ENCODE measurements at regions not wholly inside any gene's neighbourhood (a gene's known extent, or its start where the extent isn't known, plus 50 kb on each side); places are given as distances from the start of the nearest gene placed in this dataset.

GRCh38 chr1:112312315-112312714, 83.7 kb upstream of the CTTNBP2NL start:
- no CpG with 5 or more reads among the region's 5 CpGs for WGBS, 2 experiments (ENCODE audit: extremely low coverage in 2 of 2, insufficient read length in 1 of 2)
- Histone ChIP-seq H3K9me3 (ENCODE audit: control insufficient read depth, insufficient read depth, low read length) (no peaks in the 10 kb centered on the region), H2BK15ac (ENCODE audit: low read depth, low read length) (no peak overlapping the region), H3K14ac (replicated peaks; ENCODE audit: low read depth, low read length) (no peak overlapping the region), H2AK5ac (ENCODE audit: low read depth, low read length) (no peak overlapping the region), H2AK9ac (replicated peaks; ENCODE audit: low read depth, low read length, poor library complexity) (no peak overlapping the region), H3K36me3 (ENCODE audit: control insufficient read depth, insufficient read depth, low read length) (no peaks in the 10 kb centered on the region), H3K79me1 (ENCODE audit: low read depth in 1 of 2, low read length in 2 of 2) (no peaks in the 10 kb centered on the region), H3K9ac (ENCODE audit: low read depth, low read length) (no peak overlapping the region), H2BK20ac (ENCODE audit: low read depth, low read length) (no peak overlapping the region), H3K4me2 (ENCODE audit: low read depth, low read length) (no peak overlapping the region), H3K4ac (ENCODE audit: low read depth, low read length) (no peak overlapping the region), H4K20me1 (ENCODE audit: insufficient read depth, low read length) (no peaks in the 10 kb centered on the region; the same call in 1 of the 2 replicates), H3K23ac (ENCODE audit: low read depth, low read length) (no peak overlapping the region), H2BK5ac (ENCODE audit: low read depth, low read length, poor library complexity, severe bottlenecking) (no peak overlapping the region), H3K27me3 (ENCODE audit: control insufficient read depth, insufficient read depth, low read length) (peaks cover 32% of the 10 kb centered on the region), H3K18ac (ENCODE audit: low read depth, low read length) (no peak overlapping the region), H3K4me3 (ENCODE audit: insufficient read depth, low read depth, low read length) (no peak overlapping the region), H3K9me1 (ENCODE audit: insufficient read depth, low read length) (no peaks in the 10 kb centered on the region), H2AFZ (replicated peaks; ENCODE audit: low read length, poor library complexity) (no peak overlapping the region), H3K27ac (ENCODE audit: insufficient read depth, low read length) (no peak overlapping the region), H4K8ac (ENCODE audit: low read depth in 2 of 2, low read length in 2 of 2) (no peak overlapping the region), H4K91ac (ENCODE audit: insufficient read depth, low read depth, low read length) (no peak overlapping the region), H4K5ac (ENCODE audit: low read depth, low read length) (no peak overlapping the region), H3K4me1 (ENCODE audit: control insufficient read depth, insufficient read depth, low read length) (no peaks in the 10 kb centered on the region), H2BK120ac (ENCODE audit: low read depth, low read length) (no peak overlapping the region), H3K56ac (ENCODE audit: extremely low read depth, insufficient read depth, low read length) (no peak overlapping the region)
- no TSS peak for BruUV-seq (replicated peaks)
- dilution Hi-C loops (cut with HindIII; ENCODE audit: low sequenced_read_pairs, unreplicated experiment), result no loop called here
- in situ Hi-C loops (cut with MboI; ENCODE audit: low sequenced_read_pairs), result no loop called here
- TF ChIP-seq CEBPB (IDR thresholded peaks at IDR 0.05; ENCODE audit: low read depth, low read length) (no peak), MAFK (IDR thresholded peaks at IDR 0.05; ENCODE audit: low read depth, low read length) (no peak)
- DNase-seq (no peak), ATAC-seq (ENCODE audit: low read depth) (no peak)
- intact Hi-C loops (cut with micrococcal nuclease), result no loop called here
- ChIA-PET CTCF (no interaction called here), POLR2A (ENCODE audit: unreplicated experiment) (no interaction called here)
